ENCODE measurements at regions not wholly inside any gene's neighbourhood (a gene's known extent, or its start where the extent isn't known, plus 50 kb on each side); places are given as distances from the start of the nearest gene placed in this dataset.

GRCh38 chr1:194167956-194168640 lies 981.7 kb upstream of the B3GALT2 start:
- ChIA-PET CTCF (no interaction called here), POLR2A (no interaction called here)
- H3K4me3 Mint-ChIP-seq: no peak overlapping the region
- ATAC-seq (no peak), DNase-seq (no peak)
- H3K9me3 Mint-ChIP-seq: peaks cover 3% of the 10 kb centered on the region
- intact Hi-C loops (cut with micrococcal nuclease): no loop called here
- H3K27ac Mint-ChIP-seq: no peak overlapping the region
- H3K36me3 Mint-ChIP-seq (ENCODE audit: low read depth): no peaks in the 10 kb centered on the region
- H3K27me3 Mint-ChIP-seq: no peaks in the 10 kb centered on the region
- no peaks in the 10 kb centered on the region for H3K4me1 Mint-ChIP-seq (ENCODE audit: low read depth)
- TF ChIP-seq CTCF (IDR thresholded peaks at IDR 0.05): no peak

- no peaks in the 10 kb centered on the region for H3K27me3 Mint-ChIP-seq
- H3K4me3 Mint-ChIP-seq: no peak overlapping the region
- intact Hi-C loops (cut with micrococcal nuclease): no loop called here
- ChIA-PET CTCF (no interaction called here), POLR2A (no interaction called here)
- no peak for ATAC-seq
- no peak for DNase-seq
- no peaks in the 10 kb centered on the region for H3K4me1 Mint-ChIP-seq (ENCODE audit: low read depth)
- no peak for TF ChIP-seq CTCF (IDR thresholded peaks at IDR 0.05)
- no peaks in the 10 kb centered on the region for H3K36me3 Mint-ChIP-seq (ENCODE audit: low read depth)
- peaks cover 3% of the 10 kb centered on the region for H3K9me3 Mint-ChIP-seq
- no peak overlapping the region for H3K27ac Mint-ChIP-seq
Observed at GRCh38 chr1:194164755-194165154, 978.3 kb upstream of the B3GALT2 start.

GRCh38 chr1:194161591-194161990 lies 975.2 kb upstream of the B3GALT2 start:
- ChIA-PET CTCF (no interaction called here), POLR2A (no interaction called here)
- ATAC-seq (no peak), DNase-seq (no peak)
- no peak for TF ChIP-seq CTCF (IDR thresholded peaks at IDR 0.05)
- Mint-ChIP-seq H3K9me3 (peaks cover 4% of the 10 kb centered on the region), H3K4me3 (no peak overlapping the region), H3K27ac (no peak overlapping the region), H3K36me3 (ENCODE audit: low read depth) (peaks cover 5% of the 10 kb centered on the region), H3K4me1 (ENCODE audit: low read depth) (no peaks in the 10 kb centered on the region), H3K27me3 (no peaks in the 10 kb centered on the region)
- intact Hi-C loops (cut with micrococcal nuclease): no loop called here

GRCh38 chr1:194159941-194160340 lies 973.5 kb upstream of the B3GALT2 start:
- no peaks in the 10 kb centered on the region for H3K27me3 Mint-ChIP-seq
- intact Hi-C loops (cut with micrococcal nuclease): no loop called here
- DNase-seq (no peak), ATAC-seq (no peak)
- H3K4me1 Mint-ChIP-seq (ENCODE audit: low read depth): no peaks in the 10 kb centered on the region
- ChIA-PET CTCF (interaction anchor here (1.6 kb wide), 1 partner anchor 107 kb away, joined by 3 read pairs; no protein-coding TSS in a partner anchor), POLR2A (no interaction called here)
- H3K36me3 Mint-ChIP-seq (ENCODE audit: low read depth): peaks cover 5% of the 10 kb centered on the region
- TF ChIP-seq CTCF (IDR thresholded peaks at IDR 0.05): no peak
- no peak overlapping the region for H3K4me3 Mint-ChIP-seq
- no peak overlapping the region for H3K27ac Mint-ChIP-seq
- peaks cover 4% of the 10 kb centered on the region for H3K9me3 Mint-ChIP-seq

GRCh38 chr1:194155962-194156361 lies 969.5 kb upstream of the B3GALT2 start:
- Mint-ChIP-seq H3K36me3 (ENCODE audit: low read depth) (peaks cover 5% of the 10 kb centered on the region), H3K27me3 (no peaks in the 10 kb centered on the region), H3K4me1 (ENCODE audit: low read depth) (peaks cover 8% of the 10 kb centered on the region), H3K27ac (no peak overlapping the region), H3K4me3 (no peak overlapping the region), H3K9me3 (peaks cover 4% of the 10 kb centered on the region)
- intact Hi-C loops (cut with micrococcal nuclease): no loop called here
- POLR2A ChIA-PET: no interaction called here
- no peak for TF ChIP-seq CTCF (IDR thresholded peaks at IDR 0.05)
- CTCF ChIA-PET: no interaction called here
- no peak for DNase-seq
- no peak for ATAC-seq
